GM23338 (cell line): ENCODE measurements at regions not wholly inside any gene's neighbourhood (a gene's known extent, or its start where the extent isn't known, plus 50 kb on each side); places are given as distances from the start of the nearest gene placed in this dataset.
"Not testable (repeated sequence)": the region's sequence is repeated elsewhere in the genome, so short reads cannot be mapped to it uniquely, and the experiment has no call there.

Experiments
- CTCF ChIP-seq, 2 experiments: fragments of 200-600 bp in 1 of 2; sonication (generic) in 1 of 2; conservative IDR thresholded peaks; 2 replicates each; pipeline versions ENCODE4 v1.5.1 to v1.6.1; 2016 to 2017; ENCODE audit warnings: antibody characterized with exemption in 2 of 2, low read depth in 2 of 2, mild to moderate bottlenecking in 2 of 2, moderate library complexity in 1 of 2
- ETS1 ChIP-seq: IDR thresholded peaks from 2 replicates; pipeline ENCODE4 v1.6.1; 2016; ENCODE audit warnings: antibody characterized with exemption
- EZH2 ChIP-seq: fragments of 200-600 bp; sonication (generic); IDR thresholded peaks from one replicate; pipeline ENCODE4 v1.8.0; 2017; ENCODE audit warnings: antibody characterized with exemption, mild to moderate bottlenecking, low read depth; ENCODE audit not compliant: unreplicated experiment
- EZH2phosphoT487 ChIP-seq: fragments of 200-600 bp; sonication (generic); IDR thresholded peaks from one replicate; pipeline ENCODE4 v1.8.1; 2018; ENCODE audit warnings: antibody characterized with exemption; ENCODE audit not compliant: unreplicated experiment
- NANOG ChIP-seq: IDR thresholded peaks from 2 replicates; pipeline ENCODE4 v1.6.1; 2016; ENCODE audit warnings: antibody characterized with exemption, borderline replicate concordance
- POLR2AphosphoS5 ChIP-seq: IDR thresholded peaks from 2 replicates; pipeline ENCODE4 v1.6.1; 2016; ENCODE audit warnings: antibody characterized with exemption, low read depth
- REST ChIP-seq: IDR thresholded peaks from one replicate; pipeline ENCODE4 v1.6.1; 2018; ENCODE audit warnings: antibody characterized with exemption; ENCODE audit not compliant: unreplicated experiment
- STAT1 ChIP-seq: IDR thresholded peaks from one replicate; pipeline ENCODE4 v1.6.1; 2016; ENCODE audit warnings: antibody characterized with exemption; ENCODE audit not compliant: unreplicated experiment

- not testable (repeated sequence) for TF ChIP-seq EZH2; CTCF (conservative IDR thresholded peaks at IDR 0.05; ENCODE audit: low read depth in 2 of 2); EZH2phosphoT487; STAT1; POLR2AphosphoS5; REST; NANOG; ETS1
Measured at GRCh38 chr2:190146109-190146508, 83.6 kb upstream of the MSTN start.
